ENCODE measurements at regions not wholly inside any gene's neighbourhood (a gene's known extent, or its start where the extent isn't known, plus 50 kb on each side); places are given as distances from the start of the nearest gene placed in this dataset.

DNA sequence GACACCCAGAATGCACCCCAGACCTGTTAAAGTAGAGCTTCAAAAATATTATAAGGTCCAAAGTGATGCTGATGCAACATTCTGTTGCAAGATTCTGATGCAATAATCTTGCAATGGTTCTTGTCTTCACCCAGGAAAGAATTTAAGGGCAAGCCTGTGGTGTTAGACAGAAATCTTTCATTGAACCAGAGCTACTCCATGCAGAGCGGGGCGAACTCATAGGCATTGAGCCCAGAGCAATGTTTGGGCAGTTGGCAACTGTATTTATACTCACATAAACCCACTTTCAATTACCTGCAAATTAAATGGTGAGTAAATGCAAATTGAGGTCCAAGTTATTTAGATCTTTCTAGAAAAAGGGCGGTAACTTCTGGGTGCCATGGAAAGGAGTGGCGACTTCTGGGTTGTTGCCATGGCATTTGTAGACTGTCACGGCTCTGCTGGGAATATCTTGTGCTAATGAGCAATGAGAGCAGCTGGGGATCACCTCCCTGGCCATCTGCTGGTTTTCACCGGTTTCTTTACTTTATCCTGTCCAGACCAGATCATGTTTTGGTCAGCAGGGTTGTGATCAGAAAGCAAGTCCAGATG lies 163.4 kb downstream of the ICE1 start:
- TF ChIP-seq POLR2A (IDR thresholded peaks at IDR 0.05) (no peak), CTCF (IDR thresholded peaks at IDR 0.05) (no peak)
- 76 to 87% (median 79%) methylated on average over 6 of the region's 6 CpGs for WGBS, 4 donors
- no peak overlapping the region for H3K4me3 ChIP-seq
- no peaks in the 10 kb centered on the region for H3K9me3 ChIP-seq (replicated peaks in 1 of 3)
- H3K36me3 ChIP-seq (replicated peaks in 1 of 2): no peaks in the 10 kb centered on the region
- intact Hi-C loops (cut with DNase I): no loop called here
- H3K4me1 ChIP-seq (replicated peaks in 1 of 2): no peaks in the 10 kb centered on the region
- H3K27me3 ChIP-seq: no peaks in the 10 kb centered on the region
- no peak overlapping the region for H3K27ac ChIP-seq
- no peak for DNase-seq

DNA sequence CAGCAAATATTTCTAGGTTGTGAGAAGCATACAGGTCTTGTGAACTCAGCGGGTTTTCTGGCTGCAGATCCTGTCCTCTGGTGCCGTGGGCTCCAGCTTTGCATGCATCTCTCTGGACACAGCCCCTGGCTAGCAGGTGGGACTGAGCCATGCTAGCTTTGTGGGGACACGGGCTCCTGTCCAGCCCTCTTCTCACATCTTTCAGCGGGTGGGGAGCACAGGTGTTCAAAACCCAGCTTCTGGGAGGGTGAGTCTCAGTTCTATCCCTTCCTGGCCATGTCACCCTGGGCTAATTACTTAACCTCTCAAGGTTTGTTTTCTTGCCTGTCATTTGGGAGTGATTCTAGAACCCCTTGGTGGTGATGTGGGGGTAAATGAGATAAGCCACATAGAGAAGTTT lies 162.3 kb downstream of the ICE1 start:
- no peak for DNase-seq
- no peak overlapping the region for H3K4me3 ChIP-seq
- intact Hi-C loops (cut with DNase I): no loop called here
- TF ChIP-seq CTCF (IDR thresholded peaks at IDR 0.05) (no peak), POLR2A (IDR thresholded peaks at IDR 0.05) (no peak)
- no peaks in the 10 kb centered on the region for H3K27me3 ChIP-seq
- no peaks in the 10 kb centered on the region for H3K9me3 ChIP-seq (replicated peaks in 1 of 3)
- H3K4me1 ChIP-seq (replicated peaks in 1 of 2): no peaks in the 10 kb centered on the region
- 89 to 100% (median 94%) methylated on average over 2 to 4 of the region's 4 CpGs for WGBS, 4 donors
- no peaks in the 10 kb centered on the region for H3K36me3 ChIP-seq (replicated peaks in 1 of 2)
- no peak overlapping the region for H3K27ac ChIP-seq

GRCh38 chr5:5584236-5584745 lies 161.8 kb downstream of the ICE1 start:
- Histone ChIP-seq H3K9me3 (replicated peaks in 1 of 3) (no peaks in the 10 kb centered on the region), H3K4me1 (replicated peaks in 1 of 2) (no peaks in the 10 kb centered on the region), H3K27ac (no peak overlapping the region), H3K4me3 (no peak overlapping the region), H3K36me3 (replicated peaks in 1 of 2) (no peaks in the 10 kb centered on the region), H3K27me3 (no peaks in the 10 kb centered on the region)
- TF ChIP-seq POLR2A (IDR thresholded peaks at IDR 0.05) (no peak), CTCF (IDR thresholded peaks at IDR 0.05) (no peak)
- intact Hi-C loops (cut with DNase I): no loop called here
- WGBS, 4 donors: 84 to 96% (median 89%) methylated on average over 2 to 3 of the region's 3 CpGs
- no peak for DNase-seq

DNA sequence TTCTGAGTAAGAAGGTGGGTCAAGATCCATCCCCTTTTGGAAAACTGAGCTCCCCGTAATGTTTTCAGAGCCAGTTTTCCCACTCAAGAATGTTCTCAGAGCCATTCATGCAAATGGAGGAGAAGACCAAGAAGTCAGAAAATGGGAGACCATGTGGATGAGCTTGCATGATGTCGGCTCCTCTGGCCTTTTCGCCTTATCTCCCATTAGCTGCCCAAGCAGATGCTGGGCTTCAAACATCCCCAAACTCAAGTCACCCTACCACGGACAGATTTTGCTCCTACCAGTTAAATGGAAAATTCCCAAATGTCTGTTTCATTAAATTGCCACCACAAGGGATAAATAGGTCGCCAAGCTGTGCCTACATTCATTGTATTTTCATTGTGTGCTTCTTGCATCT lies 161.4 kb downstream of the ICE1 start:
- TF ChIP-seq POLR2A (IDR thresholded peaks at IDR 0.05) (no peak), CTCF (IDR thresholded peaks at IDR 0.05) (no peak)
- intact Hi-C loops (cut with DNase I): no loop called here
- Histone ChIP-seq H3K4me1 (replicated peaks in 1 of 2) (no peaks in the 10 kb centered on the region), H3K4me3 (no peak overlapping the region), H3K9me3 (replicated peaks in 1 of 3) (no peaks in the 10 kb centered on the region), H3K36me3 (replicated peaks in 1 of 2) (no peaks in the 10 kb centered on the region), H3K27ac (no peak overlapping the region), H3K27me3 (no peaks in the 10 kb centered on the region)
- WGBS, 4 donors: 91 to 94% (median 93%) methylated on average over 5 of the region's 5 CpGs
- no peak for DNase-seq

Measured in adrenal gland (tissue), 9 donors.